ENCODE measurements at regions not wholly inside any gene's neighbourhood (a gene's known extent, or its start where the extent isn't known, plus 50 kb on each side); places are given as distances from the start of the nearest gene placed in this dataset.

DNA sequence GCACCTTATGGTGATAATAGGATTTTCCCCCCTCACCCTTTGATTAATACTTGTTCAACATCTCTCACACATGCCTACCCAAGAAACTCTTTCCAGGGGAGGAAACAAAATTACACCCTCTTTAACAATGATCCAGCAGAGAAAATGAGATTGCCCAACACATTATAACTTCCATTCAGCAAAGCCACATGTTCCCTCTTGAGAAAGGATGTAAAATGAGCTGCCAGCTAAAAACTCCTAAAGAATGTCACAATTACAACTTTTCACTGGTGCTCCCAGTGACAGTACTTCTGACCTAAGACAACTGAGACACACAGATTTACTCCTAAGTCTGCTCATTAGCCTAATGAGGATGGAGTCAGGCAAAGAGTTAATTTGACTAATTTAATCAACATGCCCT lies 621.4 kb downstream of the DIAPH3 start:
- no peak for TF ChIP-seq POLR2A (IDR thresholded peaks at IDR 0.05)
- TF ChIP-seq, protein P1, sequence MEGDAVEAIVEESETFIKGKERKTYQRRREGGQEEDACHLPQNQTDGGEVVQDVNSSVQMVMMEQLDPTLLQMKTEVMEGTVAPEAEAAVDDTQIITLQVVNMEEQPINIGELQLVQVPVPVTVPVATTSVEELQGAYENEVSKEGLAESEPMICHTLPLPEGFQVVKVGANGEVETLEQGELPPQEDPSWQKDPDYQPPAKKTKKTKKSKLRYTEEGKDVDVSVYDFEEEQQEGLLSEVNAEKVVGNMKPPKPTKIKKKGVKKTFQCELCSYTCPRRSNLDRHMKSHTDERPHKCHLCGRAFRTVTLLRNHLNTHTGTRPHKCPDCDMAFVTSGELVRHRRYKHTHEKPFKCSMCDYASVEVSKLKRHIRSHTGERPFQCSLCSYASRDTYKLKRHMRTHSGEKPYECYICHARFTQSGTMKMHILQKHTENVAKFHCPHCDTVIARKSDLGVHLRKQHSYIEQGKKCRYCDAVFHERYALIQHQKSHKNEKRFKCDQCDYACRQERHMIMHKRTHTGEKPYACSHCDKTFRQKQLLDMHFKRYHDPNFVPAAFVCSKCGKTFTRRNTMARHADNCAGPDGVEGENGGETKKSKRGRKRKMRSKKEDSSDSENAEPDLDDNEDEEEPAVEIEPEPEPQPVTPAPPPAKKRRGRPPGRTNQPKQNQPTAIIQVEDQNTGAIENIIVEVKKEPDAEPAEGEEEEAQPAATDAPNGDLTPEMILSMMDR (IDR thresholded peaks at IDR 0.05) = no peak
- Histone ChIP-seq H3K4me3 (no peak overlapping the region), H3K4me1 (no peaks in the 10 kb centered on the region), H3K36me3 (no peaks in the 10 kb centered on the region), H3K27me3 (no peaks in the 10 kb centered on the region), H3K27ac (no peak overlapping the region), H3K9me3 (no peaks in the 10 kb centered on the region)
- DNase-seq (no peak), ATAC-seq (no peak)
- intact Hi-C loops (cut with DNase I) = no loop called here

DNA sequence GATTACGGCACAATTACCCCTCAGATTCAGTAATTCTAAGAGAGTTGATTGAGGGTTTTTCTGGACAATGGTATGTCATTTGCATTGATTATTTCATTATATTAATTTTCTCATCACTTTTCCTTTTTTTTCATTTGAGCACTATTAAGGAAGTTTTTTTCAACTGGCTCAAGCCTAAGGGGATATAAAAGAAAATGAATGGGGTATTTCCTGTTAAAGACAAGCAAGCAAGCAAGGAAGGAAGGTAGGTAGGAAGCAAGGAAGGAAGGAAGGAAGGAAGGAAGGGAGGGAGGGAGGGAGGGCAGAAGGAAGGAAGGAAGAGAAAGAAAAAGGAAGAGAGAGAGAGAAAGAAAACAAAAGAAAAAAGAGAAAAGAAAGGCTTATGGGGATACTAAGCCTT lies 620.3 kb downstream of the DIAPH3 start:
- Histone ChIP-seq H3K9me3 (no peaks in the 10 kb centered on the region), H3K36me3 (no peaks in the 10 kb centered on the region), H3K4me3 (no peak overlapping the region), H3K27me3 (no peaks in the 10 kb centered on the region), H3K27ac (no peak overlapping the region), H3K4me1 (no peaks in the 10 kb centered on the region)
- intact Hi-C loops (cut with DNase I) = no loop called here
- DNase-seq = no peak
- ATAC-seq = no peak
- WGBS, 4 donors = 98 to 99% (median 98%) methylated on average over 1 of the region's 1 CpG
- TF ChIP-seq, protein P1 (IDR thresholded peaks at IDR 0.05) = no peak
- no peak for TF ChIP-seq POLR2A (IDR thresholded peaks at IDR 0.05)

DNA sequence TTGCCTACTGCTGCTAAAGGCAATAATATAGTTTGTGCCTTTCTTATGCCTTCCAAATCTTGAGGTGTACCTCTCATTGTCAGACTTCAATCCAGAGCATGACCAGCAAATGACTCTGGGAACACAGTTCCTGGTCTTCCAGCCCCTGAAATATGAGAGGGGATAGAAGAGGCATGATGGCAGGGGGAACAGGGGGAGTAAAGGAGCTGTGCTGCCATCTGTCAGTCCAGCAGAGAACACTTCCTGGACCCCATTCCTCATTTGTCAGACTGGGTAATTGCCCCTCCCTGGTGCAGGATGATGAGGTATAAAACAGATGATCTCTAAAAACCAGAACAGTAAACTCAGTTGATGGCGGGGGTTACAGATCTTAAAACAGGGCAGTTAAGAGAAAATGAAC lies 618.7 kb downstream of the DIAPH3 start:
- intact Hi-C loops (cut with DNase I) = no loop called here
- DNase-seq (no peak), ATAC-seq (no peak)
- H3K9me3 ChIP-seq = peaks cover 0 to 9% (median 4%) of the 10 kb centered on the region in 12 donors
- H3K36me3 ChIP-seq = no peaks in the 10 kb centered on the region
- H3K4me1 ChIP-seq = no peaks in the 10 kb centered on the region
- WGBS, 4 donors = 95 to 100% (median 96%) methylated on average over 1 of the region's 1 CpG
- H3K27ac ChIP-seq = no peak overlapping the region
- H3K27me3 ChIP-seq = no peaks in the 10 kb centered on the region
- TF ChIP-seq, protein P1 (IDR thresholded peaks at IDR 0.05) = no peak
- TF ChIP-seq POLR2A (IDR thresholded peaks at IDR 0.05) = no peak
- H3K4me3 ChIP-seq = no peak overlapping the region

DNA sequence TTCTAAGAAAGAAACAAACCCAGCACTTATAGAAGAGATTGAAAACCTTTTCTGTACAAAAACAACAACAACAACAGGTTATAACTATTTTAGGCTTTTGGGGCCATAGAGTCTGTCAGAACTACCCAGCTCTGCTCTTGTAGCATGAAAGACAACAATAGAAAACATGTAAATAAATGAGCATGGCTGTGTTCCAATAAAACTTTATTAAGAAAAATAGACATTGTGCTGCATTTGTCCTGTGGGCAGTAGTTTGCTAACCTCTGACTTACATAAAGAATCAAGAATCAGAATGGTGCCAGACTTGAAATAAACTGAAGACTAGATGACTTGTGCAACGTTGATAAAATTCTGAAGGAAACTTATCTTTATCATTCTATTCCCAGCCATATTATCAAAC lies 617.5 kb downstream of the DIAPH3 start:
- peaks cover 0 to 20% (median 11%) of the 10 kb centered on the region in 12 donors for H3K9me3 ChIP-seq
- H3K27me3 ChIP-seq = no peaks in the 10 kb centered on the region
- DNase-seq (no peak), ATAC-seq (no peak)
- no peak overlapping the region for H3K4me3 ChIP-seq
- H3K27ac ChIP-seq = no peak overlapping the region
- no peaks in the 10 kb centered on the region for H3K36me3 ChIP-seq
- intact Hi-C loops (cut with DNase I) = no loop called here
- 54 to 68% (median 62%) methylated on average over 1 of the region's 1 CpG for WGBS, 4 donors
- no peaks in the 10 kb centered on the region for H3K4me1 ChIP-seq
- TF ChIP-seq, protein P1 (IDR thresholded peaks at IDR 0.05) = no peak
- TF ChIP-seq POLR2A (IDR thresholded peaks at IDR 0.05) = no peak

Data from heart left ventricle (tissue), 16 donors.